ENCODE measurements at regions not wholly inside any gene's neighbourhood (a gene's known extent, or its start where the extent isn't known, plus 50 kb on each side); places are given as distances from the start of the nearest gene placed in this dataset.

DNA sequence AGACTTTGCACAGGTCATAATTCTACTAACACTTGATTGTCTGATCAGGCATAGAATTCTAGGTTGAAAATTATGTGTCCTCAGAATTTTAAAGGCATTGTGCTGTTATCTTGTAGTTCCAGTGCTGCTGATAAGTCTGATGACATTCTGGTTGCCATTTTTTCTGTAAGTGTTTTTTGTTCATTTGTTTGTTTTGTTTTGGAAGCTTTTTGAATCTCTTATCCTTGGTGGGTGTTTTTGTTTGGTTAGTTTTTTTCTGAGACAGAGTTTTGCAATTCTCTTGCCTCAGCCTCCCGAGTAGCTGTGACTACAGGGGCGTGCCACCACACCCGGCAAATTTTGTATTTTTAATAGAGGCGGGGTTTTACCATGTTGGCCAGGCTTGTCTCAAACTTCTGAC is 178.9 kb downstream of the CCDC71L start:
- no peak for DNase-seq (ENCODE audit: low read depth in 2 of 2)

DNA sequence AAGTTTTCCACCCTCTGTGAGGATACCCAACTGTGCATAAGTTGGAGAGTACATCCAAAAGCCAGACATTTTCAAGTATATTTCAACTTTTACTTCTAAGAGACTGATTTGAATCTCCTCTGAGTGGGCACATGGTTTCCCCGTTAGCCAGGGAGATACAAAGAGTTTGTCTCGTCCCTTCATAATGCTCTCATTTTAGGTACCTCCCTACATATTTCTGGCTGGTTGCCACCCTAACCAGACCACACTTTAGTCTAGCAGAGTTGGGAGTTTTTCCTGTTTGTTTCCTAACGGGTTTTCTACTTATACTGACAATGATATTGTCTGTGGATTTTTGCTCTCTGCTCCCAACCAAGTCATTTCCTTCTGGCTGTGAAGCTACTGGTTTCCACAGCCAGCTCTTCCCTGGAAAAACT is 180.3 kb downstream of the CCDC71L start:
- DNase-seq (ENCODE audit: low read depth in 2 of 2), result no peak

DNA sequence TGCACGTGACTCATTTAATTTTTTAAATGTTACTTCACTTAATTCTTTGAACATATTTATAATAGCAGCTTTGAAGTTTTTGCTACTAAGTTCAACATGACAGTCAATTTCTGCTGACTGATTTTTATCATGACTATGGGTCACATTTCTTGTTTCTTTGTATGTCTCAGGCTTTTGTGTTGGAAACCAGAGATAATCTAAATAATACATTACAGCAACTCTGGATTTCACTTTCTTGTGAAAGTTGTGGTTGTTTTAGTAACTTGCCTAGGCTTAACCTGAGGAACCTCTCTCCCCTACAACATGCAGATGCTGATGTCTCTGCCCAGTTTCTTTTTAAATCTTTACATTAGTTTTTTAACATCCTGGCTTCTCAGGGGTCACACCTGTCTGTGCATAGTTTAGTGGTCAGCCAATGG is 180.8 kb downstream of the CCDC71L start:
- no peak for DNase-seq (ENCODE audit: low read depth in 2 of 2)

DNA sequence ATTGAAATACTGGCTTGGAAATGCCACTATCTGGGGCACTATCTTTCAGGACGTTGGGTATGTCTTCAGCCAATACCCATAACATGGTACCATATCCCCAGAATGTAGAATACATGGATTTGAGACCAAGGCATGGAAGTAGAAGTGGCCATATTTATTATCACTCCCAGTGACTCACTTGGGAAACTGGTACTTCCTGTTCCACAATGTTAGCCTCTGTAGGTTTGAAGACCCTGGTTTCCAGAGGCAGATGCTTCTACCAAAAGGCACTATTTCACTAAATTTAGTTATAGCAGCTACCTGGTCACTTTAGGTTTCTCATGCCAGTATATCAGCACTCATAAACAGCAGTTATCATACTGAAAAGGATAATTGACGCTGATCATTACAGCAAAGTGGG is 184.2 kb downstream of the CCDC71L start:
- DNase-seq (ENCODE audit: low read depth in 2 of 2), result no peak

DNA sequence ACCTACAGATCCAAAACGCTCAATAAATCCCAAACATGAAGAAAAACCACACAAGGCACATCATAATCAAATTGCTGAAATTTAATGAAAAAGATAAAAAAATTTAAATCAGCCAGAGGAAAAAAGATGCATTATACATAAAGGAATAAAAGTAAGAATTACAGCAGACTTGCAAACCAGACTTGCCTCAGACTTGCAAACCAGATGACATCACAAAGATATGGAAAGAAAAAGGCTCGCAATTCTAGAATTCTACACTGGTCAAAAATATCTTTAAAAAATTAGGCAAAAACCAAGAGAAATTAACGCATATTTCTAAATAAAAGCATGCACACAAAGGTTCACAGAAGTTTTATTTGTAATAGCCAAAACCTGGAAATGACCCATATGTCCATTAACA is 188.0 kb upstream of the NAMPT start:
- DNase-seq (ENCODE audit: low read depth in 2 of 2), result no peak

DNA sequence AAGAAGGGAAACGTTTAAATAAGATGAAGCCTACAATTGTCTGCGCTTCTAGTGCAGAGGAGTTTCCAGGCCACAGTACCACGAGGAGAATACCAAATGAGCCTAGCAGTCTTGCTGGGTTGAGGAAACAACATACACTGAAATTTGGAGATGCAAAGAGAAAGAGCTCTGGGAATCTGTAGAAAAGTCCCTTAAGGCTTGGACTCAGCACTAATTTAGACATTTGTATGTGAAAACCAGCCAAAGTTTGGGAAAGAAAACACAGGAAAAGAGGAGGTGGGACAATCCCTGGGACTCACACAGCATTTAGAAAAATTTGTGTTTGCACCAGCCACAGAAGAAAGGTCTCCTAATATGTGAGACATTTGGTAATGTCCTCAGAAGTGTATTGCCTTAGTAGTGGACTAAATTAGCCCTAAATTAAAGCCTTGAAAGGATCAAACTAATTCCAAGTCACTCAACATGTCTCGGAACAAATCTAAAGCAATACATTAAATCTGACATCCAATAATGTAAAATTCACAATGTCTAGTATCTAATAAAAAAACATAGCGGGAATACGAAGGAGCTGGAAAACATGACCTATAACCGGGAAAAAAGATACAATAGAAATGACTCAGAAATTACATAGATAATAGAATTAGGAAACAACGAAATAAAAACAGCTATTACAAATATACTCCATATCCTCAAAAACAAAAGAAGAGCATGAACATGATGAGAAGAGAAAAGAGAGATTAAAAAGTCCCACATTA is 187.1 kb upstream of the NAMPT start:
- DNase-seq (ENCODE audit: low read depth in 2 of 2), result no peak

DNA sequence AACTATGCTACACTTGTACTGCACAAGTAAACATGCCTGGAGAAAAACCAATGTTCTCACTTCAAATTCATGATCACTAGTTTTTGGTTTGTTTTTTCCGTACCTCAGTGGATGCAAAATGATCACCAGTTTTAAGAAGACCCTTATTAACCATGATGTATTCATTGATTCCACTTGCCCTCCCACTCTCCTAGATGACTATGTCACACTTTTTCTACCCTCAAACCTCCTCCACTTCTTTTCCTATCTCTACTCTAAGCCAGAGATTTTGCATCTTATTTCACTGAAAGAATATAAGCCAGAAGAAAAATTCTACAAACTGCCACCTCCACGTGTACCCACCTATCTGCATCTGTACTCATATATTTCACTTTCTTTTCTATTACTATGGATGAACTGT is 186.2 kb upstream of the NAMPT start:
- no peak for DNase-seq (ENCODE audit: low read depth in 2 of 2)

DNA sequence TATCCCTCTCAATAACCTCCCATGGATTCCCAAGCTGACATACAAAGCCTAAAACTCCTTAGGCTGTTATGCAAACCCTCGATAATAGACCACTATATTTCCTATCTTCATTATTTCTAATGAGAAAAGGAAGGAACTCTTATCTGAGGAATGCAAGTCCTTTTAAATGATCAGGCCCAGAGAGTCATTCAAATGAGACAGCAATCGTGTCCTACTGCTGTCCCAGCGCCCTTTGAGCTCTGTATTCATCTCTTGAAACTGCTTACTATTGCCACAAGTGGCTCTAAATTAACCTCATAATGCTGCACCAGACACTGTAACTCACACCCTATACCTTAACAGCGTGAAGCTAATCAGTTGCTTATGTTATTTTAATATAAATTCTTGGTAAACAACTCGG is 182.1 kb upstream of the NAMPT start:
- no peak for DNase-seq (ENCODE audit: low read depth in 2 of 2)

DNA sequence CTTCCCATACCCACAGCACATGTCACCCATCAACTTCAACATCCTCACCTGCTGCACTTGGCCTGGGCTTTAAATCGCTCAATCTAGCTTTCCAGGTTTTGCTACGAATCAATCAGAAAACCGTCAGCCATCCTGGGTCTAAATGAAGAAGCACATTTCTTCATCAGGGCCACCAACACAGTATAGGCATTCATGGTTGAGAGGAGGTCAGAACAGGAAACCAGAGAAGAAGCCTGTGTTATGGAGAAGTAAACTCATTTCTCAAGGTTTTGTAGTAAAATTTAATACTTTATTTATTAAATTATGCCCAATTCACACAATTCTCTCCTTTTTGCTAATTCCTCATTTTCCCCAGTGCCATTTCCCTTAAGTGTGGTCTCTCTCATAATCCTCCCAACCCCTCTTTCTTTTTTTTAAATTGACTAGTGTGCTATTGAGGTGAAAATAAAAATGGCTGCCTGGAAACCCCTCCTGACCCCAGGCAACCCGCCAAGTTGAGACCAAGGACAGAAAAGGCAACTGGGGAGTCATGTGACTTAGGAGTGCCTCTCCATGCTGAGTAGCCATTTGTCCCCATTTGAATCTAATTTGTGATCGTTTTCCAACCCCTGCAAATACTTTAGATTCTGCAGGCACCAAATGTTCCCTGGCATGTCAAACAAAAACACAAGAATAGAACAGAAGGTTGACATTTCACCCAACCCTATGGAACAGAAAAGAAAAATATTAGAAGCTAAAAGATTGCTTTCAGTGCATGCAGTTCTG is 181.1 kb upstream of the NAMPT start:
- no peak for DNase-seq (ENCODE audit: low read depth in 2 of 2)

DNA sequence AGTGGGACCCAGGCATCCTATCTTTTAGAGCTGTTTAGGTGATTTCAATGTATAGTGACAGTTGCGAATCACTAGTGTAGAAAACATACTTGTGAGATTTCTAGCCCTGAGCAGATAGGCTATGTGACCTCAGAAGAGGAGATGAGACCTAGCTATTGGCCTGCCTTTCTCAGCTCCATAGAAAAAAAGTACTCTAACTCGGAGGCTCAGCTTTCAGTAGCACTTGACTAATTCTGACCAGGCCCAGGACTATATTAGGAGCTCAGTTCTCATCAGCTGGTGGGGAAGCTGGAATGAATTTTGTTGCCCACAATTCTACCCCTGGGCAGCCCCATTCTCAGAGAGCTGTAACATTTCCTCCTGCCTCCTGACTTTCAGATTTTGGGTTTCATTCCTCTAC is 179.9 kb upstream of the NAMPT start:
- no peak for DNase-seq (ENCODE audit: low read depth in 2 of 2)

DNA sequence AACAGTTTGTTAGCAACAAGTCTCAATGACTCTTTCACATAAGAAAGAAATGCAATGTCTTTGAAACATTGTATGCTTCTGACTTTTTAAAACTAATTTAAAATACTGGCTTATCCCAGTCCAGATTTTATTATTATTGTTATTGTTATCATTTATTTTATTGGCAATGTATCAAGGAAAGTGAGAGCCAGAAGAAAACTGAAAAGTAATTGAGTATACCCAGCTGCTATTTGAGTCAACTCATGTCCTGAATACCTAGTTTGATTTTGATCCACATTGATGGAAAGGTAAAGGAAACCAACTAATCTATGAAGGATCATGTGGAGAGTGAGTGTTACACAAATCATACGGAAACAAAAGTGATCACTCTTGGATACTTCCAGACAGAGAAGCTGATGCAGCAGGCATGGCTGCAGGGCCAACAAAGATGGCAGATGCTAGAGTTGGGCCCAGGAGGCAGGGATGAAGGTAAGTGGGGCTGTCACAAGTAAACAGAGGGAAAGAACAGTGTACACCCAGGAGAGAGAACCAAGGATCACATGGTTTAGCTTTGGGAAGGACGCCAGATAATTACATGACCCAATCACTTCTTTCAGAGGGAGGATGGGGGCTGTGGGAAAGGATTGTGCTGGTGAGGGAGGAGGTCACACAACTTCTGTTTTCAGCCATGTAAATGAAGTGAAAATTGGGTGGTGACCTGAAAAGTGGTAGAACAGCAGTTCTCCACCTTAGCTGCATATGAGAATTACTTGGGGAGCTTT is 179.2 kb upstream of the NAMPT start:
- no peak for DNase-seq (ENCODE audit: low read depth in 2 of 2)

DNA sequence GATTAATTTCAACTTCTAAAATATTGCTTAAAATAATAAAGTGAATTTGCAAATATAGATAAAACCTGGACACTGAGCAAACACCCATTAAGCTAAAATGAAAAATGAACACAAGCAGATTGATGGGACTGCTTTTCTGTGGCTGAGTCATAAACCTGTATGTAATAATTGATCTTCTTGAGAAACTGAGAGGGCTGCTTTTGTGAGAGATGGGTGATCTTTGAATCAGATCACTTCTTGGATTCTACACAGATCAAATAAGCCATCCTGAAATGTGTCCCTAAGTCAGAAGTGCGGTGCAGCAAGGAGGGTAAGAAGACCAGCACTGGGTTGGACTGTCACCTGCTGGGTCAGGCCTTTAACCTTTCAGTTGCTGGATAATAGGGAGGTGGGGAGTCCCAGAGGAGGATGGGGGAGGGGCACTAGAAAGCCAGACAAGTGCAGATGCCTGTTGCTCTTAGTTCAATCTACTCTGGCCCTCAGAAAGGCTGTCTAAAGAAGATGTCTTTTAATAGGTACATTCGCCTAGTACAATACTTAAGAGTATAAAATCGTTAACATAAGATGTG is 178.2 kb upstream of the NAMPT start:
- no peak for DNase-seq (ENCODE audit: low read depth in 2 of 2)

DNA sequence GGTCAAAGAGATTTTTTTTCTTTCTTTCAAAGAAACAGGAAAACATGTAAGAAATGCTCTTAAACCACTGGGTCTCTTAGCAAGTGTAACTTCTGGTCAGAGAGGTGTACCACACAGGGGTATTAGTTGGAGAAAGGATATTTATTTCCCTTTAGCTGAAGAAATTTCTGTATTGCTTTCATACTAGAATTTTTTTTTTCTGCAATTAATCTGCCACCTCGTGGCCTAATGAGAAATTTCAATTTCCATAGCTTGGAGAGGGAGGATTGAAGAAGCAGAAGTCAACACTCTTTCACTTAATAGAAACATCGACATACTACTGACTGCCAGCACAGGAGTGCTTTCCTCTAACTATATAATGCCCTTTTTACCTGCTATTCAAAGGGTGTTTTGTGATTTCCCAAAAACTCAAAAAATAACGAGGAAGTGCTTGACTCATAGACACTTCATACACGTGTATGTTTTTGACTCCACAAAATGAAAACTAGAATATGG is 177.6 kb upstream of the NAMPT start:
- no peak for DNase-seq (ENCODE audit: low read depth in 2 of 2)

DNA sequence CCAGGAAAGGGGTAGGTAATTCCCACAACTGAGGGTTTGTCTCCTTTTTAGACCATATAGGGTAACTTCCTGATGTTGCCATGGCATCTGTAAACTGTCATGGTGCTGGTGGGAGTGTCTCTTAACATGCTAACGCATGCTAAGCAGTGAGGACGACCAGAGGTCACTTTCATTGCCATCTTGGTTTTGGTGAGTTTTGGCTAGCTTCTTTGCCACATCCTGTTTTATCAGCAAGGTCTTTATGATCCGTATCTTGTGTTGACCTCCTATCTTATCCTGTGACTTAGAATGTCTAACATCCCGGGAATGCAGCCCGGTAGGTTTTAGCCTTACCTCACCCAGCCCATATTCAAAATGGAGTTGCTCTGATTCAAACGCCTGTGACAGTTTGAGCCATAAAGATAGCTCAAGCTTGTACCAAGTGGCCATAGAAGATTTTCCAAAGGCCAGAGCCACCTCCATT is 176.0 kb upstream of the NAMPT start:
- no peak for DNase-seq (ENCODE audit: low read depth in 2 of 2)

DNA sequence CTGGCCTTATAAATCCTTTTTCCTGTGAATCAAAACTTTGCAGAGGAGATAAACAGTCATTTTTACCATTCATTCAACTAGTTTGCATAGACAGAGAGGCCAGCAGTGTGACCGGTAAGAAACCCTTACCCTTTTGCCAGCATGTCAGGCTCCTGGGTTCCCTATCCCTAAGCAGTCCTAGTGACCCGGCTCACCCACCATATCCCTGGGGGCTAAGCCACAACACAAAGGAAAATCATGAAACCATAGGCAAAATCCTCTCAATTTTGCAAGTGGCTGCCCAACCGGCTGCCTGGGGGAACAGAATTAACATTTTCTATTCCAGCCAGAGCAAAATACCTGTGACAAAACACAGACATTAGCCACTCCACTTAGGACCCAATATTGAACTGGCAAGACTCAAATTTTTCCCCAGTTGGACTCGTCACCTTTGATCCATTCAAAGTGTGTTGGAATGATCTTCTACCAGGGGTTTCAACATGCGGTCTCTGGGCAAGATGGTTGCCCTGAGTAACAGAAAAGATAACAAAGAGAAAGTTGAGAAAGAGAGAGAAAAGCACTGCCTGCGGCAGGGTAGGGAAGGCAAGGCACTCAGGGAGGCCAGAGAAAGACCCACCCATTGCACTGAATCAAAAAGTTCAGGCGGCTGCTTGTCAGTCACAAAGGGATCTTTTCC is 174.8 kb upstream of the NAMPT start:
- no peak for DNase-seq (ENCODE audit: low read depth in 2 of 2)

DNA sequence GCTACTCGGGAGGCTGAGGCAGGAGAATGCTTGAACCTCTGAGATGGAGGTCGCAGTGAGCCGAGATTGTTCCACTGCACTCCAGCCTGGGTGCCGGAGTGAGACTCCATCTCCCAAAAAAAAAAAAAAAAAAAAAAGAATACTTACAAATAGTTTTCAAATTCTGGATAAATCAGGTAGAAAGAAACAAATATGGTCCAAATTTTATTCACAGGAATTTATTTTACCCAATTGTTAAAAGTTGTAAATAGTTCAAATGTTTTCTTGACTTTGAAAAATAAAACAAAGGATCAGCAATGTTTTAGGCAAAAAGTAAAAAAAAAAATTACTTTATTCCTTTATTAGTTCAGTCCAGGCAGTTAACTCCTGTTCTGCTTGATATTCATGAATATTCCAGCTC is 172.9 kb upstream of the NAMPT start:
- DNase-seq (ENCODE audit: low read depth in 2 of 2), result no peak

DNA sequence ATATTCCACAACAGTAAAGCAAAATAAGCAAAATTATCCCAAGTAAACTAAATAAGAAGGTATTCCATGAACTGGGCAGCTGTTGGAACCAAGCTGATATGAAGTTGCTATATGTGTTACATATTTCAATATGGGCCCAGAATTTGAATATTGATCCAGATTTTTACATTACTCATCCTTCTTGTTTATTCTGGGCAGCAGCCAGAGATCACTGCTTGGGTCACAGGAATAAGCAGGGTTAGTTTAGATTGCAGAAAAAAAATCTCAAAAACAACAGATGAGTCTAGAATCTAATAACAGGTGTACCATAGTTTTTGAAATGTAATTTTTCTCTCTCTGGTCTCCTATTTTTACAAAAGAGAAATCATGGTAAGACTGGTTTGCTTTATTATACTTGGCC is 171.5 kb upstream of the NAMPT start:
- no peak for DNase-seq (ENCODE audit: low read depth in 2 of 2)

DNA sequence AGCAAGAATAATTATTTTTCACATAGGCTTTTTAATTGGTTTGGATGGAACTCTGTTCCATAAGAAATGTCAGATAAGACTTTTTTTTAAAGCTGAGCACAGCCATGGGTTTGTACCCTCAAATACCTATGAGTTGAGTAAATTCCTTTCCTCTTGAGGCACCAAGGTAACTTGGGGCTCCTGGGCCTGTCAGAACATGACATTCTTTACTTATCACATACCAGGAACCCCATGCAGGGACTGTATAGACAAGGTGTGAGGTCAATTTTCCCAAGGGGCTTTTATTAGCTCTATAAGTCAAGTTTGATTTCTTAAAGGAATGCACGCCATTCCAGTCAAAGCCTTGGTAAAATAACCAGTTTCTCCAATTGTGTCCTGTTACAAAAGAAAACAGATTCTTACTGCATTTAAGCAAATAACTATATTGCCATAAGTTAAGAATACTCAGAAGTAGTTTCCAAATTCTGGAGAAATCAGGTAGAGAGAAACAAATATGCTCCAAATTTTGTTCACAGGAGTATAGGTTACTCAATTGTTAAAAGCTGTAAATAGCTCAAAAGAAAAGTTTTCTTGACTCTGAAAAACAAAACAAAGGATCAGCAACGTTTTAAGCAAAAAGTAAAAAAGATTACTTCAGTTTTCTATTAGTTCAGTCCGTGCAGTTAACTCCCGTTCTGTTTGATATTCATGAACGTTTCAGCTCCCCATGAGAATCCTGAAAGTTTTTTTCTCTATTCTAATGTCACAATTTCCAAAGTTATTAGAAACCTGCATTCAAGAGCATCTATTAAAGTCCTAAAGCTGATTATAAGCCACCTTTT is 167.5 kb upstream of the NAMPT start:
- DNase-seq (ENCODE audit: low read depth in 2 of 2), result no peak

DNA sequence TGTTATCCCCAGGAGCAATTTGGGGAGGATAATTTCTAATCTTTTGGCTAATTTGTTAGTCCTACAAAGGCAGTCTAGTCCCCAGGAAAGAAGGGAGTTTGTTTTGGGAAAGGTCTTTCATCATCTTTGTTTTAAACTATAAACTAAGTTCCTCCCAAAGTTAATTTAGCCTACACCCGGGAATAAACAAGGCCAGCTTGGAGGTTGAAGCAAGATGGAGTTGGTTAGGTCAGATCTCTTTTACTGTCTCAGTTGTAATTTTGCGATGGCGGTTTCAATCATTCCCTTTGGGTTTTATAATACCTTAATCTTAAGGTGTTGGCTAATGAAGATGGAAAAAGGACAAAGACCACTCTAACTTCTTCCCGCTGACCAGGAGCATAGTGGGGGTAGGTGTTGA is 166.4 kb upstream of the NAMPT start:
- no peak for DNase-seq (ENCODE audit: low read depth in 2 of 2)

DNA sequence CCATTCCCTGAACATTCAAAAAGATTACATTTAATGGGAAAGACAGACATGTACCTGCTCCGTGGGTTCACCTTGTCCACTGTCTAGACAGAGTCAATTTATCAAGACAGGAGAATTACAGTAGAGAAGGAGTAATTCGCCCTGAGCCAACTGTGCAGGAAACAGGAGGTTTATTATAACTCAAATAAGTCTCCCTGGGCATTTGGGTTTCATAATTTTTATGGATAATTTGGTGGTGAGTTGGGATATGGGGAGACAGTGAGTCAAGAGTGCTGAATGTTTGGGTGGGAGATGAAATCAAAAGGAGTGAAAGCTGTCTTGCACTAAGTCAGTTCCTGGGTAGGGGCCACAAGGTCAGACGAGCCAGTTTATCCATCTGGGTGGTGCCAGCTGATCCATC is 165.9 kb upstream of the NAMPT start:
- no peak for DNase-seq (ENCODE audit: low read depth in 2 of 2)
